Lower leg skin (tissue), 4 donors: ENCODE measurements at regions not wholly inside any gene's neighbourhood (a gene's known extent, or its start where the extent isn't known, plus 50 kb on each side); places are given as distances from the start of the nearest gene placed in this dataset.

ENCODE experiments used
- DNase-seq, 2 donors: peaks; one replicate each; pipeline ENCODE4 v3.0.0-alpha.2; 2019; ENCODE audit warnings: low spot score in 2 of 2
- H3K4me3 ChIP-seq: fragments of 200-600 bp; sonication (generic); 2 replicates; pipeline ENCODE4 v1.5.1; 2017; ENCODE audit warnings: mild to moderate bottlenecking, low read depth; ENCODE audit not compliant: poor library complexity, severe bottlenecking
- CTCF ChIP-seq, 3 donors: fragments of 450-650 bp; IDR thresholded peaks; one replicate each; pipeline ENCODE4 v1.5.1; 2016; ENCODE audit warnings: antibody characterized with exemption in 3 of 3, mild to moderate bottlenecking in 3 of 3, moderate library complexity in 2 of 3
- POLR2A ChIP-seq, 2 donors: fragments of 450-650 bp; IDR thresholded peaks; one replicate each; pipeline ENCODE4 v1.6.1; 2016 to 2017; ENCODE audit warnings: antibody characterized with exemption in 2 of 2, mild to moderate bottlenecking in 1 of 2, moderate library complexity in 1 of 2
- WGBS, 2 donors: methylation state at CpG; one replicate each; pipeline ENCODE4 v1.1.5; 2018; 5-methylcytosine and 5-hydroxymethylcytosine counted together
- intact Hi-C: fragments of 100-400 bp; cut with DNase I; formaldehyde crosslinking; loops from one replicate; pipeline ENCODE4 v1.15.0; 2023; ENCODE audit warnings: low total_unique reads

- TF ChIP-seq POLR2A (IDR thresholded peaks at IDR 0.05), result no peak
- no peak for DNase-seq
- 100% methylated on average over 2 of the region's 2 CpGs for WGBS, 2 donors
- intact Hi-C loops, result no loop called here
- no peak overlapping the region for H3K4me3 ChIP-seq
Observed at GRCh38 chr2:156132130-156132529, 200.4 kb downstream of the NR4A2 start.

- TF ChIP-seq CTCF (IDR thresholded peaks at IDR 0.05) (no peak), POLR2A (IDR thresholded peaks at IDR 0.05) (no peak)
- 80 to 82% methylated on average over 2 of the region's 2 CpGs for WGBS, 2 donors
- intact Hi-C loops, result no loop called here
- DNase-seq, result no peak
- no peak overlapping the region for H3K4me3 ChIP-seq
Observed at GRCh38 chr2:156129227-156129626, 203.3 kb downstream of the NR4A2 start.

GRCh38 chr2:156125018-156125417 is 207.5 kb downstream of the NR4A2 start:
- H3K4me3 ChIP-seq, result no peak overlapping the region
- WGBS, 2 donors, result 75 to 79% methylated on average over 7 of the region's 7 CpGs
- TF ChIP-seq CTCF (IDR thresholded peaks at IDR 0.05), result no peak
- no peak for TF ChIP-seq POLR2A (IDR thresholded peaks at IDR 0.05)
- intact Hi-C loops, result no loop called here
- no peak for DNase-seq

GRCh38 chr2:156124458-156124857 is 208.1 kb downstream of the NR4A2 start:
- DNase-seq, result no peak
- no peak overlapping the region for H3K4me3 ChIP-seq
- intact Hi-C loops, result no loop called here
- TF ChIP-seq POLR2A (IDR thresholded peaks at IDR 0.05) (no peak), CTCF (IDR thresholded peaks at IDR 0.05) (no peak)

GRCh38 chr2:156118753-156119416 is 213.6 kb downstream of the NR4A2 start:
- WGBS, 2 donors, result 70 to 71% methylated on average over 3 of the region's 3 CpGs
- no peak overlapping the region for H3K4me3 ChIP-seq
- TF ChIP-seq CTCF (IDR thresholded peaks at IDR 0.05), result no peak
- no peak for TF ChIP-seq POLR2A (IDR thresholded peaks at IDR 0.05)
- no peak for DNase-seq
- intact Hi-C loops, result no loop called here

- peak in 1 of 2 donors; percentile 17 for DNase-seq
Observed at GRCh38 chr2:156116113-156116512, 216.4 kb downstream of the NR4A2 start.

More at GRCh38 chr2:156116113-156116512, 216.4 kb downstream of the NR4A2 start:
- TF ChIP-seq POLR2A (IDR thresholded peaks at IDR 0.05) (no peak), CTCF (IDR thresholded peaks at IDR 0.05) (no peak)
- 29 to 34% methylated on average over 2 of the region's 2 CpGs for WGBS, 2 donors
- H3K4me3 ChIP-seq, result no peak overlapping the region
- intact Hi-C loops, result no loop called here
